ENCODE measurements at regions not wholly inside any gene's neighbourhood (a gene's known extent, or its start where the extent isn't known, plus 50 kb on each side); places are given as distances from the start of the nearest gene placed in this dataset.

- Histone ChIP-seq H3K4me3 (no peak overlapping the region), H3K27ac (no peak overlapping the region), H3K9me3 (no peaks in the 10 kb centered on the region), H3K27me3 (no peaks in the 10 kb centered on the region), H3K4me1 (peaks cover 7 to 91% of the 10 kb centered on the region in 2 donors), H3K36me3 (no peaks in the 10 kb centered on the region)
- no peak for ATAC-seq
- intact Hi-C loops (cut with DNase I) = no loop called here
- no peak for DNase-seq
- TF ChIP-seq, protein P1, sequence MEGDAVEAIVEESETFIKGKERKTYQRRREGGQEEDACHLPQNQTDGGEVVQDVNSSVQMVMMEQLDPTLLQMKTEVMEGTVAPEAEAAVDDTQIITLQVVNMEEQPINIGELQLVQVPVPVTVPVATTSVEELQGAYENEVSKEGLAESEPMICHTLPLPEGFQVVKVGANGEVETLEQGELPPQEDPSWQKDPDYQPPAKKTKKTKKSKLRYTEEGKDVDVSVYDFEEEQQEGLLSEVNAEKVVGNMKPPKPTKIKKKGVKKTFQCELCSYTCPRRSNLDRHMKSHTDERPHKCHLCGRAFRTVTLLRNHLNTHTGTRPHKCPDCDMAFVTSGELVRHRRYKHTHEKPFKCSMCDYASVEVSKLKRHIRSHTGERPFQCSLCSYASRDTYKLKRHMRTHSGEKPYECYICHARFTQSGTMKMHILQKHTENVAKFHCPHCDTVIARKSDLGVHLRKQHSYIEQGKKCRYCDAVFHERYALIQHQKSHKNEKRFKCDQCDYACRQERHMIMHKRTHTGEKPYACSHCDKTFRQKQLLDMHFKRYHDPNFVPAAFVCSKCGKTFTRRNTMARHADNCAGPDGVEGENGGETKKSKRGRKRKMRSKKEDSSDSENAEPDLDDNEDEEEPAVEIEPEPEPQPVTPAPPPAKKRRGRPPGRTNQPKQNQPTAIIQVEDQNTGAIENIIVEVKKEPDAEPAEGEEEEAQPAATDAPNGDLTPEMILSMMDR (IDR thresholded peaks at IDR 0.05) = no peak
These were observed 186.0 kb downstream of the PSMG1 start for GRCh38 chr21:38997051-38997842.

GRCh38 chr21:38996355-38996754, 186.9 kb downstream of the PSMG1 start:
- no peak overlapping the region for H3K4me3 ChIP-seq
- no peak for ATAC-seq
- H3K36me3 ChIP-seq = no peaks in the 10 kb centered on the region
- H3K27ac ChIP-seq = no peak overlapping the region
- peaks cover 7 to 95% of the 10 kb centered on the region in 2 donors for H3K4me1 ChIP-seq
- H3K9me3 ChIP-seq = no peaks in the 10 kb centered on the region
- intact Hi-C loops (cut with DNase I) = no loop called here
- no peaks in the 10 kb centered on the region for H3K27me3 ChIP-seq
- TF ChIP-seq, protein P1 (IDR thresholded peaks at IDR 0.05) = no peak
- no peak for DNase-seq

DNA sequence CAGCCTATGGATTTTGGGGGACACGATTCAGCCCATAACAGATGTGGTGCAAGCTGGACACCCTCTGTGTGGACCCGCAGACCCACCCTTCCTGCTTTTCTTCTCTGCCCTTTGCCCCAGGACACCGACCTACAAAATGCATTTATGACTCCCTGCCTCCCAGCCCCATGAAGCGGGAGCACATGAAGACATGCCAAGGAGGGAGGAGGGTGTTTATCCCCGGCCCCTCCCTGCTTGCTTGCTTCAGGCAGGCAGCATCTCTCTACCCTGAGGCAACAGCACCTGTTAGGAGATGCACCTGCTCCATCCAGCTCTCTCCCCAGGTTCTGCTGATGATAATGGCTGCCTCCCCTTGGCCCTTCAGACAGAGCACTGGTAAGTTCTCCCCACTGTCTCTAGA, 187.5 kb downstream of the PSMG1 start:
- intact Hi-C loops (cut with DNase I) = no loop called here
- TF ChIP-seq, protein P1 (IDR thresholded peaks at IDR 0.05) = no peak
- H3K9me3 ChIP-seq = no peaks in the 10 kb centered on the region
- no peak for DNase-seq
- no peak overlapping the region for H3K4me3 ChIP-seq
- no peak overlapping the region for H3K27ac ChIP-seq
- peaks cover 10 to 95% of the 10 kb centered on the region in 2 donors for H3K4me1 ChIP-seq
- no peak for ATAC-seq
- H3K27me3 ChIP-seq = no peaks in the 10 kb centered on the region
- no peaks in the 10 kb centered on the region for H3K36me3 ChIP-seq

DNA sequence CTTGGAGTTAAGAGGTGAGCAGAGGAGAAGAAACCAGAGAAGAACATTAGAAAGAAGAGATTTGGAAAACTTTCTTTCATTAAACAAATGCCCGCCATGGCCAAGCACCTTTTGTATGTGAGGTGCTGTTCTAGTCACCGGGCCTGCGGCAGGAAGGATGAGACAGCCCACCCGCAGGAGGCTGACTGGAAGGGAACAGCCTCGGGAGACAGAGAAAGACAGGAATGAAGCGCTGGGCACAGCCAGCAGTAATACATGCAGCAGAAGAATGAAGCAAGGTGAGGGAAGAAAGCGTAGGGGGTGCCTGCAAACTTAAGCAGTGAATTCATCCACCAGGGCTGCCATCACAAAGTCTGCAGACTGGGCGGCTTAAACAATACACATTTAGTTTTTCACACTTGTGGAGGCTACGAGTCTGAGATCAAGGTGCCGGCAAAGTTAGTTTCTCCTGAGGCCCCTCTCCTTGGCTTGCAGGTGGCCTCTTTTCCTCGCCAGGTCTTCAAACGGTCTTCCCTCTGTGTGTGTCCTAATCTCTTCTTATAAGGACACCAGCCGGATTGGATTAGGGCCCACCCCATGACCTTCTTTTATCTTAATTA, 188.1 kb downstream of the PSMG1 start:
- H3K27ac ChIP-seq = no peak overlapping the region

DNA sequence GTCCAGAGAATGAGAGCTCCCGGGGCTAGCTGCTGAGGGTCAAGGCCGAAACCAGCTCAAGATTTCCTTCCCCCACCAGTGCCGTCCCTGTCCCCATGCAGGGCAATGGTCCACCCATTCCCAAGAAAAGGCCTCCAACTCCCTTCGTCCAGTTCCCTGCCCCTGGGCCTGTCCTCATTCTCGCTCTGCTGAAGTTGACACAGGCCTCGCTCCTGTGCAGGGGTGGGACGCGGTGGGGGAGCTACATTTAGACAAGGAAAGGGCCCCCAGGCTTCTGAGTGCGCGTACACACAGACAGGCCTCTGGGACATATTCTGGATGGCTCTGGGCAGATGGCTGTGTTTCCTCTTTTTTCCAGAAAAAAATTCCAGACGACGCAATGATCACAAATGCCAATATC, 188.3 kb downstream of the ETS2 start:
- DNase-seq (no peak), ATAC-seq (no peak)
- intact Hi-C loops (cut with DNase I) = no loop called here
- TF ChIP-seq, protein P1 (IDR thresholded peaks at IDR 0.05) = no peak
- Histone ChIP-seq H3K27ac (peak overlapping the region in 1 of 2 donors; percentile 62), H3K36me3 (no peaks in the 10 kb centered on the region), H3K4me3 (no peak overlapping the region), H3K27me3 (no peaks in the 10 kb centered on the region), H3K4me1 (peaks cover 26 to 94% of the 10 kb centered on the region in 2 donors), H3K9me3 (no peaks in the 10 kb centered on the region)

More for the DNA sequence above, 188.1 kb downstream of the PSMG1 start:
- Histone ChIP-seq H3K9me3 (no peaks in the 10 kb centered on the region), H3K4me3 (no peak overlapping the region), H3K4me1 (peaks cover 15 to 95% of the 10 kb centered on the region in 2 donors), H3K27me3 (no peaks in the 10 kb centered on the region), H3K36me3 (no peaks in the 10 kb centered on the region)
- ATAC-seq = no peak
- TF ChIP-seq, protein P1 (IDR thresholded peaks at IDR 0.05) = no peak
- no peak for DNase-seq
- intact Hi-C loops (cut with DNase I) = no loop called here

Measured in left lung (tissue), 4 donors.